Stomach (tissue), 8 donors: ENCODE measurements at regions not wholly inside any gene's neighbourhood (a gene's known extent, or its start where the extent isn't known, plus 50 kb on each side); places are given as distances from the start of the nearest gene placed in this dataset.

Source experiments
- DNase-seq, 2 donors: peaks; one replicate each; pipeline versions ENCODE4 v3.0.0 to v3.0.0-alpha.2; 2013 to 2019
- H3K27ac ChIP-seq, 5 donors: fragments of 200-600 bp in 4 of 5; sonication (generic) in 4 of 5; one replicate each; pipeline ENCODE4 v1.5.1; 2013 to 2019; ENCODE audit warnings: mild to moderate bottlenecking in 1 of 5, moderate library complexity in 1 of 5
- H3K27me3 ChIP-seq, 3 donors: fragments of 200-600 bp; sonication (generic); one replicate each; pipeline ENCODE4 v1.5.1; 2017 to 2019; ENCODE audit warnings: mixed run types in 1 of 3
- H3K36me3 ChIP-seq, 4 donors: fragments of 200-600 bp; sonication (generic); 1 replicate in 3 of 4; 2 replicates in 1 of 4; pipeline ENCODE4 v1.5.1; 2016 to 2019
- H3K4me1 ChIP-seq, 4 donors: fragments of 200-600 bp; sonication (generic); one replicate each; pipeline ENCODE4 v1.5.1; 2016 to 2019
- H3K4me3 ChIP-seq, 4 donors: fragments of 200-600 bp; sonication (generic) in 3 of 4; one replicate each; pipeline ENCODE4 v1.5.1; 2016 to 2019; ENCODE audit warnings: mild to moderate bottlenecking in 1 of 4
- H3K9me3 ChIP-seq, 4 donors: fragments of 200-600 bp; sonication (generic); one replicate each; pipeline ENCODE4 v1.5.1; 2016 to 2019
- CTCF ChIP-seq, 7 experiments: fragments of 450-650 bp in 4 of 7; fragments of 200-600 bp in 3 of 7; sonication (generic) in 3 of 7; IDR thresholded peaks; one replicate each; pipeline ENCODE4 v1.5.1; 2016 to 2019; ENCODE audit warnings: antibody characterized with exemption in 7 of 7, control low read depth in 2 of 7, mild to moderate bottlenecking in 1 of 7
- EP300 ChIP-seq: sonication (generic); formaldehyde crosslinking; IDR thresholded peaks from one replicate; pipeline ENCODE4 v1.6.1; 2017; ENCODE audit warnings: antibody characterized with exemption
- POLR2A ChIP-seq, 4 donors: fragments of 450-650 bp; IDR thresholded peaks; one replicate each; pipeline ENCODE4 v1.6.1; 2016; ENCODE audit warnings: antibody characterized with exemption in 4 of 4, control low read depth in 2 of 4, mild to moderate bottlenecking in 1 of 4, moderate library complexity in 1 of 4
- POLR2AphosphoS5 ChIP-seq, 3 donors: sonication (generic); formaldehyde crosslinking; IDR thresholded peaks; one replicate each; pipeline ENCODE4 v1.6.1; 2016; ENCODE audit warnings: antibody characterized with exemption in 3 of 3
- WGBS, 5 donors: extraction: QIAGEN DNeasy Blood & Tissue Kit in 3 of 5; methylation state at CpG; one replicate each; pipeline versions ENCODE4 v1.1.5 to v1.1.7; 2013 to 2018; 5-methylcytosine and 5-hydroxymethylcytosine counted together
- intact Hi-C: fragments of 100-400 bp; cut with DNase I; formaldehyde crosslinking; loops from one replicate; pipeline ENCODE4 v1.15.1; 2023; ENCODE audit warnings: low total_unique reads
- donor health status: healthy with polysubstance abuse.
- donor health status: Bipolar disorder and iron deficiency.
- donor health status: healthy.

DNA sequence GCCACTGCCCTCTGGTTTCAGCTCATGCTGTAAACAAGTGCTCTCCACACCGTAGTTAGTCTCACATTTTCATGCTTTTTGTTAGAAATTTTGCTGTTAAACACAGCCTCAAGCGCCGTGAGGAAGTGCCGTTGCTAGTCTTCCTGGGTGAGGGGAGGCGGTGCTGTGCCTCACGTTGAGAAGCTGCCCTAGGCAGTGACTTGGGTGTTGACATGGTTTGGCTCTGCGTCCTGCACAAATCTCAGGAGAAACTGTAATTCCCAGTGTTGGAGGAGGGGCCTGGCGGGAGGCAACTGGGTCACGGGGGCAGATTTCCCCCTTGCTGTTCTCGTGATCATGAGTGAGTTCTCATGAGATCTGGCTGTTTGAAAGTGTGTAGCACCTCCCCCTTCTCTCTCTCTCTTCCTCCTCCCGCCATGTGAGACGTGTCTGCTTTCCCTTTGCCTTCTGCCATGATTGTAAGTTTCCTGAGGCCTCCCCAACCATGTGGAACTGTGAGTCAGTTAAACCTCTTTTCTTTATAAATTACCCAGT is 95.8 kb downstream of the ERMARD start:
- no peaks in the 10 kb centered on the region for H3K4me1 ChIP-seq
- WGBS, 5 donors, result 65 to 73% (median 72%) methylated on average over 10 to 12 of the region's 12 CpGs
- TF ChIP-seq EP300 (no peak), POLR2AphosphoS5 (IDR thresholded peaks at IDR 0.05) (no peak), POLR2A (IDR thresholded peaks at IDR 0.05) (no peak), CTCF (IDR thresholded peaks at IDR 0.05) (no peak)
- no peak overlapping the region for H3K27ac ChIP-seq
- no peak for DNase-seq
- intact Hi-C loops, result no loop called here
- H3K36me3 ChIP-seq, result no peaks in the 10 kb centered on the region
- H3K4me3 ChIP-seq, result no peak overlapping the region
- no peaks in the 10 kb centered on the region for H3K27me3 ChIP-seq
- no peaks in the 10 kb centered on the region for H3K9me3 ChIP-seq

DNA sequence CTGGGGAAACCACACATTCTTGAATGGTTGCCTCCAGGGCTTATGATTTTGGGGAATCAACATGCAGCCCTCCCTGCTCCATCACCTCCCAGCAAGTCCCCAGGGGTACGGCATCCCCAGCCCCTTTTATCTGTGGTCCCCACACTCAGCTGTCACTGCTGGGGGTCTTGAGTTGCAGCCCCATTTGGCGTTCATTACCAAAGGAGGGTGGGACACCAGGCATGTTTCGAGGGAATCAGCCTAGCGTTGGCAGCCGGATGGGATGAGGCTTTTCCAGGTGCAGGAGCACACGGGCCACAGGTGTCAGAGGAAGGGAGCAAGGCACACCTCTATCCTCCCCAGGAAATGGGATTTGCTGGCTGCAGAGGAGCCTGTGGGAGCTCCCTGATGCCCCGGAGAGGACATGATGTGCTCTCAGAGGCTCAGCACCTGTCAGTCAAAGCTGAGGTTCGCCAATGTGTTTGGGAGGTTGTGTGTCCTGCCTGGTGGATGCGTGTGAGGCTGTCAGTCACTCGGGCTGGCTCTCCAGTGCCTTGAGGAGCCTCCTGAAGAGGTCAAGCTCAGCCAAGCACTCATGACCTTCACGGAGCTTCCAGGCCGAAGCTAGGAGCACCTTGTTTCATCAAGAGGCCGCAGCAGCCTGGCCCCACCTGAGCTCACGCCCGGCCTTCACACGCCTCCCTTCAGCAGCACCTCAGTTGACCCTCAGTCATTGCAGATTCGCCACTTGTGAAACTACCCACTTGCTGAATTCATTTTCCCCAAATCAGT is 95.0 kb downstream of the ERMARD start:
- no peak overlapping the region for H3K4me3 ChIP-seq
- H3K27ac ChIP-seq, result no peak overlapping the region
- intact Hi-C loops, result no loop called here
- TF ChIP-seq POLR2AphosphoS5 (IDR thresholded peaks at IDR 0.05) (no peak), CTCF (IDR thresholded peaks at IDR 0.05) (no peak), POLR2A (IDR thresholded peaks at IDR 0.05) (no peak), EP300 (no peak)
- no peaks in the 10 kb centered on the region for H3K4me1 ChIP-seq
- peak in 1 of 2 donors; percentile 20 for DNase-seq
- H3K36me3 ChIP-seq, result no peaks in the 10 kb centered on the region
- H3K9me3 ChIP-seq, result no peaks in the 10 kb centered on the region
- H3K27me3 ChIP-seq, result no peaks in the 10 kb centered on the region
- 79 to 91% (median 87%) methylated on average over 15 to 17 of the region's 17 CpGs for WGBS, 5 donors

- intact Hi-C loops, result no loop called here
- Histone ChIP-seq H3K36me3 (no peaks in the 10 kb centered on the region), H3K4me1 (no peaks in the 10 kb centered on the region), H3K9me3 (no peaks in the 10 kb centered on the region), H3K4me3 (no peak overlapping the region), H3K27me3 (no peaks in the 10 kb centered on the region), H3K27ac (no peak overlapping the region)
- peak in 1 of 2 donors; percentile 19 for DNase-seq
- 81 to 88% (median 85%) methylated on average over 21 to 24 of the region's 24 CpGs for WGBS, 5 donors
- TF ChIP-seq POLR2A (IDR thresholded peaks at IDR 0.05) (no peak), EP300 (no peak), POLR2AphosphoS5 (IDR thresholded peaks at IDR 0.05) (no peak), CTCF (IDR thresholded peaks at IDR 0.05) (no peak)
Observed at GRCh38 chr6:169845426-169846285, 94.2 kb downstream of the ERMARD start.

GRCh38 chr6:169844946-169845345 is 93.5 kb downstream of the ERMARD start:
- Histone ChIP-seq H3K4me3 (no peak overlapping the region), H3K27me3 (no peaks in the 10 kb centered on the region), H3K9me3 (no peaks in the 10 kb centered on the region), H3K27ac (no peak overlapping the region), H3K36me3 (no peaks in the 10 kb centered on the region), H3K4me1 (no peaks in the 10 kb centered on the region)
- TF ChIP-seq EP300 (no peak), POLR2AphosphoS5 (IDR thresholded peaks at IDR 0.05) (no peak), POLR2A (IDR thresholded peaks at IDR 0.05) (no peak), CTCF (IDR thresholded peaks at IDR 0.05) (no peak)
- intact Hi-C loops, result no loop called here
- 72 to 79% (median 74%) methylated on average over 9 of the region's 9 CpGs for WGBS, 5 donors
- DNase-seq, result peak in 1 of 2 donors; percentile 22
